GM10248 (cell line): ENCODE measurements at regions not wholly inside any gene's neighbourhood (a gene's known extent, or its start where the extent isn't known, plus 50 kb on each side); places are given as distances from the start of the nearest gene placed in this dataset.

Experiments used
- CTCF ChIA-PET: fragments of 300-600 bp; sonication (Branson Sonifier 250); formaldehyde crosslinking; extraction: SDS; loops from one replicate; lab custom pipeline; 2021; ENCODE audit warnings: antibody characterized with exemption; lab: Yijun Ruan, JAX
- POLR2A ChIA-PET: fragments of 350-650 bp; sonication (Branson Sonifier 250); formaldehyde crosslinking; extraction: SDS; loops from one replicate; lab custom pipeline; 2020; ENCODE audit warnings: antibody characterized with exemption; lab: Yijun Ruan, JAX
- DNase-seq: peaks from one replicate; pipeline ENCODE4 v3.0.0; 2012; ENCODE audit errors: extremely low spot score
- CTCF ChIP-seq: IDR thresholded peaks from 2 replicates; pipeline ENCODE4 v1.5.1; 2012; ENCODE audit warnings: mild to moderate bottlenecking, low read depth; ENCODE audit errors: extremely low read depth, missing control alignments, control extremely low read depth

- TF ChIP-seq CTCF, result no peak
These were observed 1155.4 kb downstream of the BCL11A start for GRCh38 chr2:59398081-59398480.

DNA sequence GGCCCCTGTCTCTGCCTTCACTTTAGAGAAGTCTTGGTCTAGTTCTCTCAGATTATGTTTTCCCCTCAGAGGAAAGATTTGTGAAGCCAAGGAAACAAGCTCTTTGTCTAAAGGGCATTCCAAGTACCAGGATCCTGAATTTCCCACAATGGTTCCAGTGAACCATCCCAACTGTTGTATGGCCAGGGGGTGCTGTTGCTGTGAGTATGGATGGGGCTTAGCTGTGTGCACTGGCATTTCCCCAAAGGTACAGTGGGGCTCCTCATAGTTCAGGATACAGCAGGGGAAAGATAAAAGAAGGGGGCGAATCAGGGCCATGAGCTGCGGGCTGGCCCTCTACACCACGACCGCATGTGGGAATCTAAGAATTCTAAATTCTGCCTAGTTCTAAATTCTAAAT is 1154.0 kb upstream of the FANCL start:
- POLR2A ChIA-PET, result no interaction called here
- CTCF ChIA-PET, result interaction anchor here (1.1 kb wide), 1 partner anchor 12 kb away, joined by 3 read pairs; no protein-coding TSS in a partner anchor
- no peak for TF ChIP-seq CTCF
- no peak for DNase-seq

More at GRCh38 chr2:59398081-59398480, 1155.4 kb downstream of the BCL11A start:
- no peak for DNase-seq
- CTCF ChIA-PET, result no interaction called here
- POLR2A ChIA-PET, result no interaction called here

- ChIA-PET POLR2A (no interaction called here), CTCF (interaction anchor here (0.6 kb wide), 1 partner anchor 10 kb away, joined by 3 read pairs; no protein-coding TSS in a partner anchor)
- no peak for TF ChIP-seq CTCF
These were observed 1150.8 kb upstream of the FANCL start for GRCh38 chr2:59391896-59392295.

GRCh38 chr2:59390581-59390980 is 1149.5 kb upstream of the FANCL start:
- ChIA-PET POLR2A (no interaction called here), CTCF (no interaction called here)
- no peak for TF ChIP-seq CTCF
- DNase-seq, result no peak

More at GRCh38 chr2:59391896-59392295, 1150.8 kb upstream of the FANCL start:
- no peak for DNase-seq

DNA sequence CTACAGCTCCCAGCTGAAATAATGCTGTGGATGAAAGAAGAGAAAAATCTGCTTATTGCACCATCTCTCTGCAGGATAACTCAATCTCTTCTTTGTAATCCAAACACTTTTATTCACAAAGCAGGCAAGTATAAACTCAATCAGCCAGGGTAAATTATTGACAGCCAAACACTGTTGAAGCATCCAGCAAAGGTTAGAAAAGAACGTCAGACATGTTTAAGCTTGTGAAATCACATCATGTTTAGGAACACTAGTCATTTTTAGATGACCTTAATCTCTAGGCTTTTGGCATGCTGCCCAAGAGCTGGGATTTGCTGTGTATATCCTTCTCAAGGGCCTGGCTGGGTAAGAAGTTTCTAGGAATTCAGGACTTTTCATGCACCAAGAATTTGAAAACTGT is 1148.1 kb upstream of the FANCL start:
- DNase-seq, result no peak
- CTCF ChIA-PET, result interaction anchor here (1.0 to 1.4 kb wide), 2 partner anchors 10 to 50 kb away, joined by 3 to 4 read pairs; no protein-coding TSS in a partner anchor
- TF ChIP-seq CTCF, result no peak
- POLR2A ChIA-PET, result no interaction called here

- ChIA-PET POLR2A (no interaction called here), CTCF (no interaction called here)
- DNase-seq, result no peak
- no peak for TF ChIP-seq CTCF
These were observed 1144.8 kb upstream of the FANCL start for GRCh38 chr2:59385971-59386370.

DNA sequence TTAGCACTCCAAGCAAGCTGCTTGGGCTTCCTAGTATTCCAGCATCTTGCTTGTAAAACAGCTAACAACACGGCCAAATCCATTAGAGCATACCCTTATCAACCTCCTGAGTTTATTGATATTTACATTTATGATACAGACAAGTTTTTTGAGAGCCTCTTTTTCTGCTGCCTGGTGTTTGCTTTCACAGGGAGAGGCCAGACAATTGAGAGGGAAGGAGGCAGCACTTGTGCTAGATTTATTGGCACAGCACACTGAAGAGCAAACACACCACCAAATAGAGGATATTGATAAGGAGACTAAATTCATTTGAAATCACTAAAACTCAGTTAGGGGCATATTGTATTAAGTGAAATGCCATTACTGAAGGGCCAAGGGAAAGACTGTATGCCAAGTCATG is 1142.3 kb upstream of the FANCL start:
- POLR2A ChIA-PET, result no interaction called here
- no peak for DNase-seq

More for the DNA sequence above, 1142.3 kb upstream of the FANCL start:
- CTCF ChIA-PET, result no interaction called here
- TF ChIP-seq CTCF, result no peak
